ENCODE measurements at regions not wholly inside any gene's neighbourhood (a gene's known extent, or its start where the extent isn't known, plus 50 kb on each side); places are given as distances from the start of the nearest gene placed in this dataset.

DNA sequence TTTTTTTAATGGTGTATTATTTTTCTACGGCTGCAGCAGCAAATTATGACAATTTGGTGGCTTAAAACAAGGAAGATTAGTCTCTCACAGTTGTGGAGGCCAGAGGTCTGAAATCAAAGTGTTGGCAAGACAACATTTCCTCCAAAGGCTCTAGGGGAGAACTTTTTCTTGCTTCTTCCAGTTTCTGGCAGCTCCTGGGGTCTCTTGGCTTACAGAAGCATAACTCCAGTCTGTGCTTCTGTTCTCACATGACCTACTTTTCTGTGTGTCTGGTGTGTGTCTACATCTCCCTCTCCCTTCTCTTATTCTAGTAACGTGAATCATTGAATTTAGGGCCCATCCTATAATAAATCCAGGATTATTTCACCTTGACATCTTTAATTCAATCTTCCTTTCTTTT is 551.9 kb upstream of the LUZP2 start:
- TF ChIP-seq CTCF (IDR thresholded peaks at IDR 0.05; ENCODE audit: low read depth, low read length), result no peak
- no peak overlapping the region for H3K4me3 ChIP-seq (ENCODE audit: low read depth, low read length)

DNA sequence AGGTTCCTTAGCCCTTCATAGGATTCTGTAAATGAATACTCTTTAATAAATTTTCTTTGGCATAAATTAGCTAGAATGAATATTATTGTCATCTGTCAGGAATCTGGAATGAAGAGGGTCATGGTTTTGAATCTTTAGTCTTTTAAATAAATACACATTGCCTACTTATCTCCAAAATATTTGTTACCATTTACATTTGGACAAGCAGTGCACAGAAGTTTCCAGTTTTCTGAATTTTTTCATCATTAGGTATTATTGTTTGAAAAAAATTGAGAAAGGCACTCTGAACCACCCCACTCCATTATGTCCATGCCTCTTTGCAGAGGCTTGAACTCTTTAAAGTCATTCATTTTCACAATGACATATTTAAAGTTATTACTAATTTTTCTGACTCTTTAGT is 549.0 kb upstream of the LUZP2 start:
- no peak overlapping the region for H3K4me3 ChIP-seq (ENCODE audit: low read depth, low read length)
- TF ChIP-seq CTCF (IDR thresholded peaks at IDR 0.05; ENCODE audit: low read depth, low read length), result no peak

DNA sequence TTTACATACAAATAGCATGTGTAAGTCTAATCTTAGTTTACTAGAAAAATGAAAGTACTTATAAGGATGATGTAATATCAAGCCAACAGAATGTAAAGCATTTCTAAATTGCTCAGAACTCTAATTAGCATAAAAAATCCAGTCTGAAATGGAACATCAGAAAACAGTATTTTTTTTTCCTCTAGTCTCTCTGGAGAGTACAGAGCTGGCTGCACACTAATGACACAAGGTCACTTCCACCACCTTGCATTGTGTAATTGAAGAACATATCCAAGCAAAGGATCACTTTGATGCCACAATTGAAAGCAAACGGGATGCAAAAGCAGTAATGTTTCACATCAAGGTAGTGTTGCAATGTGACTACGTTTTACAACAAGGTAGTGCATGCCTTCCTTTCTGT is 548.0 kb upstream of the LUZP2 start:
- no peak for TF ChIP-seq CTCF (IDR thresholded peaks at IDR 0.05; ENCODE audit: low read depth, low read length)
- H3K4me3 ChIP-seq (ENCODE audit: low read depth, low read length), result no peak overlapping the region

DNA sequence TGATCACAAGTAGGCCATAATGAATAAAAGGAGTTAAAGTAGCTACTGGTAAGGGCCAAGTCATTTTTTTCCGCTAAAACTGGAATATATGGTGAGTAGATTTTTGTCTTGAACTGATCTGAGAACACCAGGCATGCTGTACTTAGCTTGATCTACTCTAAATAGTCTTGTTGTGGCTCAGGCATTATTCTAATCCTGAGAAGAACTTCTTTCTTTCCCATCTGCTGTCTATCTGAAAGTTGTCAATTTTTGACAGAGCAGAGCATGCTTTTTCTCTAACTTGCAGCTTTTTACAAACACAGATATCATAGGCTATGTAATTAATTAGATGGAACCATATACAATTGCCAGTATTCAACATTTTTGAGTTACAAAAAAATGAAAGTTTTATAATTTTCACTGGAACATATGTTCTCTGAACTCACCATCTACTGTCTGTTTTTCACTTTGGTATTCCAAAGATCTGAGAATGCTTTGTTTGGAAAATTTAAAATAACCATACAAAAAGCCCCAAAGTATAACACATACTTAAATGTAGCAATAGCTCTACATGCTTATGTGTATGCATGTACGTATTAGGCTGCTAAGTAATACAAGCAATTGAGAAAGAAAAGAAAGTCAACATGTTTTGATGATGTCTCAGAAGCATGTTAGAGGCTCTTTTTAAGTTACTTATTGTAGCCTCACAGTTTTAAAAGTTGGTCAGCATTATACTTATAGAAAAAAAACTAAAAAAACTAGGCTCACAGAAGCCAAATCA is 542.7 kb upstream of the LUZP2 start:
- TF ChIP-seq CTCF (IDR thresholded peaks at IDR 0.05; ENCODE audit: low read depth, low read length), result no peak

DNA sequence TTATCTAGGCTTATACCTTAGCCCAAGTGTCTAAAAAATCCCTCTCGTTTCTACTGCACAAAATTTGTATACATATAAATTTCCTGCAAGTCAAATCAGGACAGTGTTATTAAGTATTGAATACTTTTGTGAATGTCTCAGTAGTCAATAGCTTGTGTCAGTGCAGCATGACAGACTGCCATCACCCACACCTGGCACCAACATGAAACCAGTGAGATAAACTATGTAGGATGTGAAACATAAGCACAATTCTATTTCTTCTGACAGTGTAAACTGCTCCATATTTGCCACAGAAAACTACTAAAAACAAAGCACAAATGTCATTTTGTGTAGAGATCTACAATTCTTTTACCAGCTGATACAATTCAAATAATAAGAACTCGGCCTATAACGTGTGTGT is 542.1 kb upstream of the LUZP2 start:
- H3K4me3 ChIP-seq (ENCODE audit: low read depth, low read length), result no peak overlapping the region
- no peak for TF ChIP-seq CTCF (IDR thresholded peaks at IDR 0.05; ENCODE audit: low read depth, low read length)

More for the DNA sequence above, 542.7 kb upstream of the LUZP2 start:
- no peak overlapping the region for H3K4me3 ChIP-seq (ENCODE audit: low read depth, low read length)

GRCh38 chr11:23956586-23956985 is 540.3 kb upstream of the LUZP2 start:
- no peak for TF ChIP-seq CTCF (IDR thresholded peaks at IDR 0.05; ENCODE audit: low read depth, low read length)
- H3K4me3 ChIP-seq (ENCODE audit: low read depth, low read length), result no peak overlapping the region

DNA sequence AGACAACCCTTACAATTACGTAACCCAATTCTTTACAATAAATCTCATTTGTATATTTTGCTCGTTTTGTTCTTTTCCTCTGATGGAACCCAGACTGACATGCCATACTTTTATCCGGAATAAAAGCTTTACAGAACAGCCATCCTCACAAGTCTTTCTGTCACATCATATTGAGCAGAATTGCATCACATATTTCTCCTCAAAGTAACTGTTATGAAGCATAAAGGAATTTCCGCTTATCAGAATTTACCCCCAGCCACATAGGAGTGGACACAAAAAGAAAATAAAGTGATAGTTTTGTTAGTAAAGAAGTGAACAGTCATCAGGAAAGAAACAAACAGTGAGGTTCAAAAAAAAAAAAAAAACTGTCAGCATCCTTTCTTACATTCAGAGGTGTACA is 539.5 kb upstream of the LUZP2 start:
- no peak for TF ChIP-seq CTCF (IDR thresholded peaks at IDR 0.05; ENCODE audit: low read depth, low read length)
- no peak overlapping the region for H3K4me3 ChIP-seq (ENCODE audit: low read depth, low read length)
